GM23338 (cell line): ENCODE measurements at regions not wholly inside any gene's neighbourhood (a gene's known extent, or its start where the extent isn't known, plus 50 kb on each side); places are given as distances from the start of the nearest gene placed in this dataset.

ENCODE experiments used
- ATAC-seq: fragments of 200-7000 bp; cut with Tn5 transposase; 3 replicates; pipeline ENCODE4 v1.9.1; 2020
- DNase-seq: peaks from one replicate; pipeline ENCODE4 v3.0.0-alpha.2; 2015; ENCODE audit warnings: low spot score
- H2AFZ ChIP-seq: fragments of 200-600 bp; sonication (generic); 2 replicates; pipeline ENCODE4 v1.8.0; 2016; ENCODE audit warnings: antibody characterized with exemption, mild to moderate bottlenecking, moderate library complexity
- H3F3A ChIP-seq: fragments of 200-600 bp; sonication (generic); replicated peaks from 2 replicates; pipeline ENCODE4 v1.8.0; 2017; ENCODE audit warnings: antibody characterized with exemption, mixed run types, low read depth
- H3K27ac ChIP-seq: fragments of 200-600 bp; sonication (generic); 2 replicates; pipeline ENCODE4 v1.6.1; 2016; ENCODE audit warnings: low read depth
- H3K27me3 ChIP-seq: fragments of 200-600 bp; sonication (generic); 2 replicates; pipeline ENCODE4 v1.8.0; 2016; ENCODE audit warnings: mild to moderate bottlenecking, mixed run types, moderate library complexity; ENCODE audit not compliant: insufficient read depth
- H3K36me3 ChIP-seq: fragments of 200-600 bp; sonication (generic); 2 replicates; pipeline ENCODE4 v1.8.0; 2016; ENCODE audit warnings: mild to moderate bottlenecking; ENCODE audit not compliant: insufficient read depth
- H3K4me1 ChIP-seq: fragments of 200-600 bp; sonication (generic); 2 replicates; pipeline ENCODE4 v1.8.0; 2016; ENCODE audit warnings: mild to moderate bottlenecking, moderate library complexity; ENCODE audit not compliant: insufficient read depth
- H3K4me2 ChIP-seq: fragments of 200-600 bp; sonication (generic); 2 replicates; pipeline ENCODE4 v1.7.1; 2017; ENCODE audit warnings: mixed run types
- H3K4me3 ChIP-seq: fragments of 200-600 bp; sonication (generic); 2 replicates; pipeline ENCODE4 v1.6.1; 2016; ENCODE audit warnings: mixed run types
- H3K79me2 ChIP-seq: fragments of 200-600 bp; sonication (generic); replicated peaks from 2 replicates; pipeline ENCODE4 v1.8.0; 2017; ENCODE audit warnings: mild to moderate bottlenecking; ENCODE audit not compliant: insufficient read depth
- H3K9me2 ChIP-seq: fragments of 200-600 bp; sonication (generic); 2 replicates; pipeline ENCODE4 v1.8.0; 2017; ENCODE audit not compliant: insufficient read depth
- H4K20me1 ChIP-seq: fragments of 200-600 bp; sonication (generic); replicated peaks from 2 replicates; pipeline ENCODE4 v1.8.0; 2017; ENCODE audit warnings: mild to moderate bottlenecking; ENCODE audit not compliant: insufficient read depth
- H3K27ac Mint-ChIP-seq: 2 replicates; pipeline ENCODE4 v1.8.0; 2020; ENCODE audit warnings: inconsistent platforms, mild to moderate bottlenecking, moderate library complexity, mixed read lengths
- H3K27me3 Mint-ChIP-seq: 3 replicates; pipeline ENCODE4 v1.8.0; 2022; ENCODE audit warnings: low read depth, mild to moderate bottlenecking, moderate library complexity, mixed read lengths, inconsistent platforms; ENCODE audit not compliant: insufficient read depth, poor library complexity
- H3K36me3 Mint-ChIP-seq: 3 replicates; pipeline ENCODE4 v1.8.0; 2021; ENCODE audit warnings: low read depth, mild to moderate bottlenecking, inconsistent platforms, moderate library complexity, mixed read lengths
- H3K4me1 Mint-ChIP-seq: 3 replicates; pipeline ENCODE4 v1.8.0; 2020; ENCODE audit warnings: mild to moderate bottlenecking, inconsistent platforms, mixed read lengths
- H3K4me3 Mint-ChIP-seq: 3 replicates; pipeline ENCODE4 v1.8.0; 2021; ENCODE audit warnings: moderate library complexity, mild to moderate bottlenecking, inconsistent platforms, mixed read lengths
- H3K9me3 Mint-ChIP-seq: 3 replicates; pipeline ENCODE4 v1.8.0; 2020; ENCODE audit warnings: moderate library complexity, mild to moderate bottlenecking, inconsistent platforms, mixed read lengths
- CREB1 ChIP-seq: fragments of 250-450 bp; sonication (Bioruptor Pico); IDR thresholded peaks from 2 replicates; pipeline ENCODE4 v1.5.0; 2020; ENCODE audit warnings: low read depth, mild to moderate bottlenecking, moderate library complexity
- EZH2 ChIP-seq: fragments of 200-600 bp; sonication (generic); IDR thresholded peaks from one replicate; pipeline ENCODE4 v1.8.0; 2017; ENCODE audit warnings: antibody characterized with exemption, mild to moderate bottlenecking, low read depth; ENCODE audit not compliant: unreplicated experiment
- EZH2phosphoT487 ChIP-seq: fragments of 200-600 bp; sonication (generic); IDR thresholded peaks from one replicate; pipeline ENCODE4 v1.8.1; 2018; ENCODE audit warnings: antibody characterized with exemption; ENCODE audit not compliant: unreplicated experiment
- JUNB ChIP-seq: IDR thresholded peaks from one replicate; pipeline ENCODE4 v1.6.1; 2016; ENCODE audit warnings: antibody characterized with exemption; ENCODE audit not compliant: unreplicated experiment
- NANOG ChIP-seq: IDR thresholded peaks from 2 replicates; pipeline ENCODE4 v1.6.1; 2016; ENCODE audit warnings: antibody characterized with exemption, borderline replicate concordance
- POLR2AphosphoS5 ChIP-seq: IDR thresholded peaks from 2 replicates; pipeline ENCODE4 v1.6.1; 2016; ENCODE audit warnings: antibody characterized with exemption, low read depth
- REST ChIP-seq: IDR thresholded peaks from one replicate; pipeline ENCODE4 v1.6.1; 2018; ENCODE audit warnings: antibody characterized with exemption; ENCODE audit not compliant: unreplicated experiment
- ZNF114 ChIP-seq: fragments of 250-450 bp; sonication (Bioruptor Pico); IDR thresholded peaks from 2 replicates; pipeline ENCODE4 v1.5.0; 2020; ENCODE audit warnings: mild to moderate bottlenecking, moderate library complexity
- ZNF462 ChIP-seq: fragments of 250-450 bp; sonication (Bioruptor Pico); IDR thresholded peaks from 2 replicates; pipeline ENCODE4 v1.5.0; 2020; ENCODE audit warnings: mild to moderate bottlenecking, moderate library complexity
- TF ChIP-seq, protein P1 (sequence below): IDR thresholded peaks from 2 replicates; pipeline ENCODE4 v1.6.1; 2016; ENCODE audit warnings: antibody characterized with exemption

GRCh38 chr7:110601710-110602109 is 489.2 kb upstream of the LRRN3 start (continued):
- TF ChIP-seq EZH2phosphoT487 (no peak), EZH2 (no peak)

- no peak overlapping the region for H3K27ac ChIP-seq
- no peaks in the 10 kb centered on the region for H3K27me3 ChIP-seq
- ATAC-seq (no peak), DNase-seq (no peak)
- H2AFZ ChIP-seq, result no peak overlapping the region
- no peaks in the 10 kb centered on the region for H3K36me3 Mint-ChIP-seq
- no peak overlapping the region for H3K4me3 ChIP-seq
- no peaks in the 10 kb centered on the region for H3K9me3 Mint-ChIP-seq
- no peaks in the 10 kb centered on the region for H3K9me2 ChIP-seq
- H3K79me2 ChIP-seq, result no peaks in the 10 kb centered on the region
- no peak overlapping the region for H3K27ac Mint-ChIP-seq
- peaks cover 23% of the 10 kb centered on the region for H3K4me1 Mint-ChIP-seq
- peaks cover 22% of the 10 kb centered on the region for H3K4me1 ChIP-seq
- H3K4me3 Mint-ChIP-seq, result no peak overlapping the region
- no peaks in the 10 kb centered on the region for H3K36me3 ChIP-seq
- no peaks in the 10 kb centered on the region for H3F3A ChIP-seq
- H3K27me3 Mint-ChIP-seq, result no peaks in the 10 kb centered on the region
- TF ChIP-seq EZH2phosphoT487 (no peak), ZNF462 (CRISPR knock-in tag) (no peak), JUNB (no peak), NANOG (no peak)
- no peak overlapping the region for H3K4me2 ChIP-seq
- no peaks in the 10 kb centered on the region for H4K20me1 ChIP-seq
Measured at GRCh38 chr7:110604206-110604605, 486.7 kb upstream of the LRRN3 start.

DNA sequence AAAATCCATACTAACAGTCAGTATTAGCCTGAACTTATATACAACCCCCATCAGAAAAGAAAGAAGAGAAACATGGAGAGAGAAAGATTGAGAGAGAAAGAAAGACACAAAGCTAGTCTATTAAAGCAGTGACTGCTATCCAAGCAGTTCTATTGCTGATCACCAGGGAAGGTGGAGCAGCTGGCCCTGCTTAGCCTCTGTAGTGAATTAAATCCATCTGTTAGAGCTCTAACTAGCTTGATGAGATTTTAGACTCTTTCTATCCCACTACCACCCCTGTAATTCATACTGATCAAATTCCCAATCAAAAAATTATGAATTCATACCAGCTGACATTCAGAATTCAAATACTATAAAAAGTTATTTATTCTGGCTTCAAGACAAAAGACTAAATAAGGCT is 486.0 kb upstream of the LRRN3 start:
- Mint-ChIP-seq H3K27me3 (no peaks in the 10 kb centered on the region), H3K27ac (no peak overlapping the region), H3K9me3 (no peaks in the 10 kb centered on the region), H3K36me3 (no peaks in the 10 kb centered on the region), H3K4me1 (peaks cover 19% of the 10 kb centered on the region), H3K4me3 (no peak overlapping the region)
- Histone ChIP-seq H3K36me3 (no peaks in the 10 kb centered on the region), H3K9me2 (no peaks in the 10 kb centered on the region), H2AFZ (no peak overlapping the region), H3K27me3 (no peaks in the 10 kb centered on the region), H3K4me3 (no peak overlapping the region), H3K4me1 (peaks cover 22% of the 10 kb centered on the region), H3K4me2 (no peak overlapping the region), H3K79me2 (no peaks in the 10 kb centered on the region), H3K27ac (no peak overlapping the region), H3F3A (no peaks in the 10 kb centered on the region), H4K20me1 (no peaks in the 10 kb centered on the region)
- no peak for DNase-seq
- no peak for TF ChIP-seq EZH2
- TF ChIP-seq, protein P1, sequence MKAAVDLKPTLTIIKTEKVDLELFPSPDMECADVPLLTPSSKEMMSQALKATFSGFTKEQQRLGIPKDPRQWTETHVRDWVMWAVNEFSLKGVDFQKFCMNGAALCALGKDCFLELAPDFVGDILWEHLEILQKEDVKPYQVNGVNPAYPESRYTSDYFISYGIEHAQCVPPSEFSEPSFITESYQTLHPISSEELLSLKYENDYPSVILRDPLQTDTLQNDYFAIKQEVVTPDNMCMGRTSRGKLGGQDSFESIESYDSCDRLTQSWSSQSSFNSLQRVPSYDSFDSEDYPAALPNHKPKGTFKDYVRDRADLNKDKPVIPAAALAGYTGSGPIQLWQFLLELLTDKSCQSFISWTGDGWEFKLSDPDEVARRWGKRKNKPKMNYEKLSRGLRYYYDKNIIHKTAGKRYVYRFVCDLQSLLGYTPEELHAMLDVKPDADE, result no peak
- no peak for TF ChIP-seq EZH2phosphoT487
- TF ChIP-seq JUNB, result no peak
- TF ChIP-seq CREB1, result no peak
- TF ChIP-seq REST, result no peak
- no peak for TF ChIP-seq POLR2AphosphoS5
- no peak for TF ChIP-seq ZNF114 (CRISPR knock-in tag)
- no peak for ATAC-seq
